WTC11 (cell line): ENCODE measurements at regions not wholly inside any gene's neighbourhood (a gene's known extent, or its start where the extent isn't known, plus 50 kb on each side); places are given as distances from the start of the nearest gene placed in this dataset.

Experiments
- CTCF ChIP-seq: fragments of 200-600 bp; IDR thresholded peaks from 2 replicates; pipeline ENCODE4 v1.8.0; 2022; ENCODE audit warnings: antibody characterized with exemption
- E2F4 ChIP-seq: sonication (generic); formaldehyde crosslinking; IDR thresholded peaks from 2 replicates; pipeline ENCODE4 v1.8.1; 2022; ENCODE audit warnings: low read depth, mild to moderate bottlenecking, moderate library complexity, missing genetic modification reagents, borderline replicate concordance
- ESRRA ChIP-seq: sonication (generic); formaldehyde crosslinking; IDR thresholded peaks from 2 replicates; pipeline ENCODE4 v1.8.1; 2022; ENCODE audit warnings: mild to moderate bottlenecking, missing genetic modification reagents, borderline replicate concordance
- HMGXB4 ChIP-seq: sonication (generic); formaldehyde crosslinking; IDR thresholded peaks from 2 replicates; pipeline ENCODE4 v1.8.1; 2023; ENCODE audit warnings: mild to moderate bottlenecking, moderate library complexity, missing genetic modification reagents
- NR3C1 ChIP-seq: sonication (generic); formaldehyde crosslinking; conservative IDR thresholded peaks from 2 replicates; pipeline ENCODE4 v1.8.1; 2023; ENCODE audit warnings: low read depth, mild to moderate bottlenecking, missing genetic modification reagents
- PRRX2 ChIP-seq: fragments of 250-450 bp; sonication (Bioruptor Pico); IDR thresholded peaks from 2 replicates; pipeline ENCODE4 v1.8.0; 2021; ENCODE audit warnings: mild to moderate bottlenecking
- RELA ChIP-seq: sonication (generic); formaldehyde crosslinking; IDR thresholded peaks from 2 replicates; pipeline ENCODE4 v1.8.1; 2022; ENCODE audit warnings: missing genetic modification reagents, mild to moderate bottlenecking, borderline replicate concordance
- STAT6 ChIP-seq: sonication (generic); formaldehyde crosslinking; conservative IDR thresholded peaks from 2 replicates; pipeline ENCODE4 v1.8.1; 2023; ENCODE audit warnings: mild to moderate bottlenecking, low read depth, missing genetic modification reagents, moderate library complexity

GRCh38 chr5:111927191-111927590 lies 170.2 kb upstream of the NREP start:
- no peak for TF ChIP-seq RELA (CRISPR knock-in tag)
- no peak for TF ChIP-seq NR3C1 (CRISPR knock-in tag)
- TF ChIP-seq CTCF, result no peak
- TF ChIP-seq HMGXB4, result no peak
- no peak for TF ChIP-seq ESRRA (CRISPR knock-in tag)
- TF ChIP-seq E2F4 (CRISPR knock-in tag), result no peak
- TF ChIP-seq PRRX2 (CRISPR knock-in tag), result no peak
- TF ChIP-seq STAT6 (CRISPR knock-in tag), result no peak
